ENCODE measurements at regions not wholly inside any gene's neighbourhood (a gene's known extent, or its start where the extent isn't known, plus 50 kb on each side); places are given as distances from the start of the nearest gene placed in this dataset.
"Not testable (repeated sequence)": the region's sequence is repeated elsewhere in the genome, so short reads cannot be mapped to it uniquely, and the experiment has no call there.

DNA sequence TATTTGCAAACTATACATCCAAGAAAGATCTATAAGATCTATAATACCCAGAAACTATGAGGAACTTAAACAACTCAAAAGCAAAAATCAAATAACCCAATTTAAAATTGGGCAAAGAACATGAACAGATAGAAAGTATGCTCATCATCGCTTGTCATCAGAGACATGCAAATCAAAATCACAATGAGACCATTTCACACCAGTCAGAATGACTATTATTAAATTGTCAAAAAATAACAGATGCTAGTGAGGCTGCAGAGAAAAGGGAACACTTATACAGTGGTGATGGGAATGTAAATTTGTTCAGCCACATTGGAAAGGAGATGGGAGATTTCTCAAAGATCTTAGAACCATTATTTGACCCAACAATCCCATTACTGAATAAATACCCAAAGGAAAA, 1451.7 kb upstream of the ADGRL3 start:
- no peak for DNase-seq

DNA sequence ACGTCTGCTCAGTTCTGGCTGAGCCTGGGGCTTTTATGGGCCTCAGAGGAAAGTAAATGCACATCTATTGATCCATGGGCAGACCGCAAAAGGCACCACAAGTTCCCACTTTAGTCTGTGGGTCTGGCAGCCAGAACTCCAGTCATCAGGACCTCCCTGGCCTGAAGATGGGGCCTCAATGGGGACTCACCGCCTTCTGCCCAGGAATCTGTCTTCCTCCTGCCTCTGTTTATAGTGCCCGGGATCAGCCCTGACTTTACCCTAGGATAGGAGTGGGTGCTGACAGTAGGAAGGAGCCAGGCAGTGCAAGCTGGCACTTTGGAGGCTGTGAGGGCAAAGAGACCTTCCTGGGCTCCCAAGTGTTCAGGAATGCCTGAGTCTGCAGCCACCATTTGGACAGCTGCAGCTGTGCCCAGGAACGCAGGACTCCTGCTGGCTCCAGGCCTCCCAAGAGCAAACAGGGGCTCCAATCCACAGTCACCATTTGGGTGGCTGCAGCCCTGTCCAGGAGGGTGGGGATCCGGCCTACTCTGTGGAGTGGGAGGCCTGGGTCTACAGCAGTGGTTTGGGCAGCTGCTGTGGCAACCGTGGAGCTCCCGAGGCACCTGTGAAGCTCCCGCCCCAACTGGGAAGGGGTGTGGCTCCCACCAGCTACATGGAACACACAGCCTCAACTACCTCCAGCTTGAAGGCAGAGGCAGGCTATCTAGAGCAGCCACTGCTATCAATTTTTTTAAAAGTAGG, 1440.9 kb upstream of the ADGRL3 start:
- DNase-seq, result no peak

DNA sequence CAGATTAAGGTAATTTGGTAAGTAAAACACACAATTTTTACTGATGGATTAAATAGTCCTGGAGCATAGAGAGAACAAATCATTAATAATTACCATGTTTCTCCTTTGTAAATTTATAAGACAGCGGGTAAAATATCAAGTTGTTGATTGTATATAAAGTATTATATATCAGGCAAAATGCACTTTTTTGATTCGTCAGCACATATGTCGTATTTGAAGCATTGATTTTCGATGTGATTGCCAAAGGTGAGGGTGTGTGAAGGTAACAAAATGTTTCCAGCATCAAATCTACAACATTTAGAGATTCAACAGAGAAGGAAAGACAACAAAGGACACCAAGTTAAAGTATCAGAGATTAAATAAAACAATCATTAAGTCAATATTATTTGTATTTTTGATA, 1437.8 kb upstream of the ADGRL3 start:
- no peak for DNase-seq

DNA sequence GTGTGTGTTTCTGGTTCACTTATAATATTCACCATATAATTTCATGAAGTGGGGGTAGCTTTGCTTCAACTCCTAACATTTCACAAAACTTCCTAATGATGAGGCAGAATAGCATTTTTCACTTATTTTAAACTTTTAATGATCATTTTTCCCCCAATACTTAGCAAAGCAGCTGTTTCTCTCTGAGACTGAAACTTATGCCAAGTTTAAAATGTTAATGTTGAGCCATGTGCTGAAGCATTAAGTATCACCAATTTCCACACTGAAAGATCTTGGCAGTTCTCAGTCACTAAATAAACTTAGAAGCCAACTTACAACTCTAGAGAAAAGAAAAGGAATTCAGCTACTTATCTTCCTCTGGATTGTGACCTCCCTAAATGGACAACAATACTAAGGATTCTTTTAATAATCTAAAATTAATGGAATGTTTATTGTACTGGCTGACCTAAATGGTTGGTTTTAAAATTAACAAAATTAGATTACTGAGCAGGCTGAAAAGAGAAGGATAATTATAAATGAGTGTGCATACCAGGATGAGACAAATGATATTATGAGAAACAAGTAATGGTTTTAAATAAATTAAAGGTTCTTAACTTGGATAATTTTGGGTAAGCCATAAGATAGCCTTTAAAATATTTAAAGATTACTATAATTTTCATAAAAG, 1429.4 kb upstream of the ADGRL3 start:
- DNase-seq, result no peak

DNA sequence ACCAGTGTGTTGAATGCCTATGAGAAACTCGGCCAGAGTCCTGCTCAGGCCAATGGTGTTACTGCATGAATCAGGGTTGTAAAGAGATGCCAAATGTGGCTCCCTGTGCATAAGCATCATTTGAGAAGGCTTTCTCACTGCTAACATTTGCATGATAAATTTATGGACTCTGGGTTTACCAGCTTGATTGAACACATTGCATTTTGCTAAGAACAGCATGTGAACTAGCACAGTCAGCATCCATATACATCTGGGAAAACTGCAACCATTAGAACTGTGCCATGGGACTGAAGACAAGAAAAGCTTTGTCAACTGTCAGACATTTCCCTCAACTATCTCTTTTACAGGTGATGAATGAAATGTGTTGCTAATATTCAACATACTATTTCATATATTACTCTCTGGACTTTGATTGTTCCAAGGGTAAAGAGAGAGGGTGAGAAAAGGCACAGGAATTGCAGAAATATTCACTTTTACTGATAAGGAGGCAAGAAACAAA, 1427.4 kb upstream of the ADGRL3 start:
- DNase-seq, result no peak

DNA sequence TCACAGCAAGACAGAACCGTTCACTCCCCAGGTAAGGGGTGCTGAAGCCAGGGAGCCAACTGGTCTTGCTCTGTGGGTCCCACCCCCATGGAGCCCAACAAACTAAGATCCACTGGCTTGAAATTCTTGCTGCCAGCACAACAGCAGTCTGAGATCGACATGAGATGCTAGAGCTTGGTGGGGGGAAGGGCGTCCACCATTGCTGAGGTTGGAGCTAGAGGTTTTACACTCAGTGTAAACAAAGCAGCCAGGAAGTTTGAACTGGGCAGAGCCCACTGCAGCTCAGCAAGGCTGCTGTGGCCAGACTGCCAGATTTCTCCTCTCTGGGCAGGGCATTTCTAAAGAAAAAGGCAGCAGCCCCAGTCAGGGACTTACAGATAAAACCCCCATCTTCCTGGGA, 1419.9 kb upstream of the ADGRL3 start:
- not testable (repeated sequence) for DNase-seq

DNA sequence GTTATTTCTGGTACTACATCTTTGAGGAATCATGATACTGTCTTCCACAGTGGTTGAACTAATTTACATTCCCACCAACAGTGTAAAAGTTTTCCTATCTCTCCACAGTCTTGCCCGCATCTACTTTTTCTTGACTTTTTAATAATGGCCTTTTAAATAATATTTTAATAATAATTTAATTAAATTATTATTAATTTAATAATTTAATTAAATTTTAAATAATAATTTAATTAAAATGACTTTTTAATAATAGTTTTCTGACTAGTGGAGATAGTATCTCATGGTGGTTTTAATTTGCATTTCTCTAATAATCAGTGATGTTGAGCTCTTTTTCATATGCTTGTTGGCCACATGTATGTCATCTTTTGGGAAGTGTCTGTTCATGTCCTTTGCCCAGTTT, 1395.0 kb upstream of the ADGRL3 start:
- DNase-seq, result no peak

DNA sequence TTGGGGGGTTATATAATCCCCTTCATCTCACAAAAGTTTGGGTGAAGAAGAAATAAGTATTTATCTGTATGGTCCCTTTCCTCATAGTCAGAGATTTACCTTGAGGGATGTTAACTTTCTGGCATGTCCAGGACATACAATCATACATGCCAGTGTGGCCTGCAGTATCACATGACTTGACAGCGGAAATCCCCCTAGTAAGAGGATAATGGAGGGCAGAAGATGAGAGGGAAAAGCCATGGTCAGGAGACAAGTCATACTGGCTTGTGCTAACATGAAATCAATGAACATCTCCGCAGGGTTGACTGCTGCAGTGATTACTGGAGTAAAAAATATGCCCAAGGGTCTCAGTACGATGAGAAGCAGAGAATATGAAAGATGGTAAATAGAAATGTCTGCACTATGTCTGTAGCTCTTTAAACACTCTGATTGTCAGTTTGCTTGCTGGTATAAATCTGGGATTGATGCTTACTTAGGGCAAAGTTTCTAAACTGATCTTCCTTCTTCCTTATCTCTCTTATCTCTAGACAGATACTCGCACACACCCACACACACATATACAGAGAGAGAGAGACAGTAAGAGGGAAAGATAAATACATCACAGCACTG, 1385.6 kb upstream of the ADGRL3 start:
- no peak for DNase-seq

DNA sequence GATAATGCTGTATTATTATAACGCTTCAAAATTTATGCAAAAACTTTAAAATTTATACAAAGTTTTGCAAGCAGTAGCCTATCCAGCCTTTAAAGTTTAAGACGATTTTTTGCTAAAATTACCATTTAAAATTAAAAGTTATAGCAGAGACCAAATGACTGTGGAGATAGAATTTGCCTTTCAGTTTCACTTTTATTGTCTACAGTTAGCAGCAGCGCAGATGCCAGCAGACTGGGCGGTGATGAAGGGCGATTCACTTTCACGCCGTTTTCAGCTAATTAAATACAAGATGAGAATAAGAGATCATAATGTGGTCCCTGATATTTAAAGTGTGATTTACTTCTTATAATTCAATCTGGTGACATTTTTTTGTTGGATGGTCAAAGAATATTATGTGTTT, 1381.5 kb upstream of the ADGRL3 start:
- no peak for DNase-seq

DNA sequence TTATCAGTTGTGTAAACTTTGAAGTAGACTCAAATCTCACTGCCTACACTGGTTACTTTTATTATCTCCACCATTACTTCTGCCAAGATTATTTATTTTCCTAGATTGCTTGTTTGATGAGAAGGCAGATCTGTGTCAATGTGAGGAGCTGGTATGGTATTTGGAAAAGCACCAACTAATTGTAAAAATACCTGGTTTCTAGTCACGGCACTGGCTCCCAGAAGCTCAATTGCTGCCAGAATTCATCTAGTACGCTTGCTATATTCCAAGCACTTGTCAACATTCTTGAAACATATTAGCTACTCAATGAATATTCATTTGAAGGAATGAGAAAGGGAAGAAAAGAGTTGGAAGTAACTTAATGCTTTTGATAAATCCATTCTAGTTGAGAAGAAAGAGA, 1376.8 kb upstream of the ADGRL3 start:
- no peak for DNase-seq

DNA sequence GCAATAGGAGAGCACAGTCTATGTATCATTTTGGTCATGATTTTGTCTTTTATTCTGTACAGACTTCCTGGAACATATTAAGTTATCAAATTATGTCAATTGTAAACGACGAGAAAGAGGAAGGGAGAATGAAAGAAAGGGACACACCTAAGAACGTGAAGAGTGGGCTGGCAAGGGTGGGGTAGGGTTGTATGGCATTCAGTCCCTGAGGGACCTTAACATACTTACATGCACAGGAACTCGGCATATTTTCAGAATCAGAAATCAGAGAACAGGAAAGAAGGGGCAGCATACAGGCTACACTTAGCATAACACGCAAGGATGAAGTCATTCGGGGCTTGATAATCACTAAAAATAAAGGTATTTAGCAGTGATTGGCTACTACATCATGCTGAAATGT, 1375.0 kb upstream of the ADGRL3 start:
- DNase-seq, result no peak

DNA sequence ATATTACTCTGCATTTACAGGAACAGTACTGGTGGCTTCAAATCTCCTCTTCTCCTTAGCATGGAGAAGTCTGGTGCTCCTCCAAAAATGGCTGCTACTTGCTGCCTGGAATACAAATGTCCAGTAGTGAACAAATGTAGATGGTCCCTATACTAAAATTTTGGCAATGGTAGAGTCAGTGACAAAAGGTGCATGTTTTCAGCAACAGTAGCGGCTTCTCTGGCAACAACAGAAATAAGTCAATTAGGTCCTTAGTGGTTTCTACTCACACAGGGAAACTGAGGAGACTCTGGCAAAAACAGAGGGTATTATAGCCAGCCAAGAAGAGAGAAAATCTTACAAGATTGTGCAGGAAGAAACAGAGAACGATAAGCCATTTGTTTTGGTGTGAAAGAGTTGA, 1368.4 kb upstream of the ADGRL3 start:
- no peak for DNase-seq

DNA sequence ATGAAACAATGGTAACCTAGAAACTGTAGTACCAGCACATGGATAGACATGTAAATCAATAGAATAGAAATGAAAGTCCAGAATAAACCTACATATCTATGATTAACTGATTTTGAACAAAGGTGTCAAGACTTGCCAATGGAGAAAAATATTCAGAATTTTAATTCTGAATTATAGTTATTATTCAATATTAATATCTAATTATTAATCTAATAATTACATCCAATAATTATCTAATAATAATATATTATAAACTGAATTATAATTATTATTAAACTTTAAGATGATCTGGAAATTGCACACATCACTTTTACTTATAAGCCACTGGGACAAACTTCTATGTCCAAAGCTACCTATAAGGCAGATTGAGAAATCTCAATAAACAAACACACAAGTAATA, 1365.2 kb upstream of the ADGRL3 start:
- DNase-seq, result no peak

DNA sequence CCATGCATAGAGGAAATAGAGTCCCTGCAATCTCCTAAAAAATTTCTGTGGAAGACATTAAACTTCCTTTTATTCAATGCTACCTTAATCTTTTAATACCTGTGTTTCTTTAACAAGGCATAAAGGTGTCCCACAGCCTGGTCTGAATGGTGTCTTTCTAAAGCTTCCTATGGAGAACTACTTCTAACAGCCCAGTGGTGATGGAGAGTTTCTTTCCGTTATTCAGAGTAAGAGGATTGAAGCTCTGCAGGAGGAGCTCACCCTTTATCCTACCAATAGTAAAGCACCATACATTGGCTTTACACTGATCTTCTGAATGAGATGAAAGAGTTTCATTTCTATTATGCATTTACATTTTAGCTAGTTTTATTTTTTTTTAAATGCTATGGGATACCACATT, 1362.4 kb upstream of the ADGRL3 start:
- DNase-seq, result no peak

DNA sequence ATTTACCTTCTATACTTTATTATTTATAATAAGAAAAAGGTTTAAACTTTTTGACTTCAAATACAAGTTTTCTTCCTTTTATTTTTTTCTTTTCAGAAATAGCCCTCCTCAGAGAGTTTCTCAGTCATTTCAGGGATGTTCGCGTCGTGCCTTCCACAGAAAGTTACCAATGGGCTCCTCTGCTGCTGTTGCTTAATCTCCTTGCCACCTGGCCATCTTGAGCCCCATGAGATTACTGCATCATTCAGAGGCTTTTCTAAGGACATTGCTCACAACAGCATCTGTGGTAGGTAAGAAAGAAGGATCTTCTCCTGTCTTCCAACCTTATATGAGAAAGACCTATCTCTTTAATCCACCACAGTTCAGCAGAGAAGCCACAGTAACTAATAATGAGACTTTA, 1361.9 kb upstream of the ADGRL3 start:
- DNase-seq, result peak; percentile 74

DNA sequence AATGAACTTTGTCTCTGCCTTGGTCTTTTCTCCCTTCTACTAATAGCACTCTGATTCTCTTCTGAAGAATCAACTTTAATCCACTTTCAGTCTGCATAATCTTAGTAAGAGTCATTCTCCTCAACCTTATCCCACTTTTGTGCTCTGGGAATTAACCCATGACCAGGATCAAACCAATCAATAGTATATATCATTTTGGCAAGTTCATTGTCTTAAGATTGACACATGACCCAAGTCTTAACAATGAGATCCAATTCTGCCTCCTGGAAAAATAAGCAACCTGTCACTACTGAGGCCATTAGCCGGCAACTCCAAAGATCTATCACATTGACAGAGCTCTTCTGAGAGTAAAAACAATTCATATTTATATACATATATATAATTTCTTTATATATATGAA, 1358.4 kb upstream of the ADGRL3 start:
- no peak for DNase-seq

DNA sequence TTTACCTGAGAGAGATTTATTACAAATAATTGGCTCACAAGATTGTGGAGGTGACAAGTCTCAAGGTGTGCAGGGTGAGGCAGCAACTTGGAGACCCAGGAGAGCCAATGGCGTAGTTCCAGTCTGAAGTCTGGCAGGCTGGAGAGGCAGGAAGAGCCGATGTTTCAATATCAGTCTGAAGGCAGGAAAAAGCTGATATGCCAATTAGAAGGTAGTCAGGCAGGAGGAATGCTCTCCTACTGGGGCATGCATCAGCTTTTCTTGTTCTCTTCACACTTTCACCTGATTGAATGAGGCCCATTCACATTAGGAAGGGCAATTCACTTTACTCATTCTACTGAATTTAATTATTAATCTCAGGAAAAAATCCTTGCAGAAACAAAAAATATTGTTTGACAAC, 1351.7 kb upstream of the ADGRL3 start:
- DNase-seq, result no peak

DNA sequence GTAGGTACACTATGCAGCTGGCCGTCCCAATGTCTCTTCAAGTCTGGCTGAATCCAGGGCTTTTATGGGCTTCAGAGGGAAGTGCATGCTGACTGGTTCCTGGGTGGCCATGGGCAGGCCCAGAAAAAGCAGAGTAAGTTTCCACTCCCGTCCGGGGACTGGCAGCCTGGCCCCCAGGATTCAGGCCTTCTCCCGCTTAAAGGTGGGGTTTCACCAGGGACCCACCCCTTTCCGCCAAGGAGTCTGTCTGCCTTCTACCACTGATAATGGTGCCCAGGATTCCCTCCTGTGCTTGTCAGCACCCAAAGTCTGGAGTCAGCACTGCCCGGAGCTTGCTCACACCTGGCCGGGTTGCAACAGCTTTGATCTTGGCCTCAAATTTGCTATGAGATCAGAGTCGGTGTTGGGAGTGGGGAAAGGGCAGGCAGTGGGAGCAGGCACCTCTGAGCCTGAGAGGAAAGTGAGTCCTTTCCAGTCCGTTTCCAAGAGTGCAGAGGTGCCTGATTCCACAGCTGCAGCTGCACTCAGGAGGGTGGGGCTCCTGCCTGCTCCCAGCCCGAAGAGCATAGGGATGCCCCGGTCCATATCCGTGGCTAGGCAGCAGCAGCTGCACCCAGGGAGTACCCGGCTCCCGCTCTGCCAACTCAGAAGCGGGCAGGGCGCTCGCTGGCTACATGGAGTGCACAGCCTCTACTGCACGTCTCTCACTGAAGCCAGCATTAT, 1344.3 kb upstream of the ADGRL3 start:
- no peak for DNase-seq

DNA sequence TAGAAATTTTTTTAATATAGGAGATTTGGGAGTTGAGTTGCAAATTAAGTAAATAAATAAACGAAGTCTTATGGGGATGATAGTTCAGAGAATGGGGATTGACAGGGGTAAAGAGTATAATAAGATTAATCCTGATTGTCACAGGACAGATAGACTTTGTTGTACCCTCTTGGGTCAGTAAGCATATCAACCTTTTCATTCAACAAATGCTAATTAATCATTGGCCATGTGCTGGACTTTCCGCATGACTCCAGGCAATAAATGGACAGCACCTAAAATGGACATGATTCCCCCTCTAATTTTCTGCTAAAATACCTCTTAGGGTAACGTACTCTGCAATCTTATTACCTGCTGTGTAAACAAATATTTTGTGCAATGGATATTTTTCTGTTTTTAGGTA, 1331.1 kb upstream of the ADGRL3 start:
- no peak for DNase-seq

DNA sequence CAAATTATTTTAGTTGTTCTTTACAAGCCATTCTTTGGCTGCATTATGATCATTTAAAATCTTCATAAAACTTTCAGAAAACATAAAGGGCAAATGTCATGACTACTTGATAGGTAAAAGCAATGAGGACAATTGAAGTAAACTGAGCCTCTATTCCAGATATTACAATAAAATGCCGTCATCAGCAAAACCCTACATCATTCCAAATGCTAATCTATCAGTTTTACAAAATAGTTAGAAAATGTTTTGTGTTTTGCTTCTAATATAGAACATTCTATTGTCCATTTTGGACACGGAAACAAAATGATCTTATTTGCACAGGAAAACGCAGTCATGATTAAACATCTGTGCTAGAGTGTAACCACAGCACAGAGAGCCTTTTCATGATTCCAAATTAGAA, 1330.6 kb upstream of the ADGRL3 start:
- no peak for DNase-seq

DNA sequence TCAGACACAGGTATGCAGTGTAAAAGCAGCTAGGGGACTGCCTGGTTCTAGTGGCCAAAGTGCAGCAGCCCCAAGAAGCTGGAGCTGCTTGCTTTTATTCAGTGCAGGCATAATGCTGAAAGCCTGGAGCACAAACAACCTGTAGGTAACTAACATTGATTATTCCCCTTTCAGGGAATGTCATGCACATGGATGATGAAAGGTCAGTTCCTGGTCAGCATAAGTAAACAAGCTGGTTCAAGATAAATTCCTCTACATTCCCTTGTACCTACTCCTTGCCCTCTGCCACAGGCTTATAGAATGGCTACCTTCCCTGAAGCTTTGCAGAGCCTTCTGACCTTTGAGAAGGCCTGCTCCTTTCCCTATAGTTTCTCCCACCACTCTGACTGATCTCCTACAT, 1318.5 kb upstream of the ADGRL3 start:
- no peak for DNase-seq

DNA sequence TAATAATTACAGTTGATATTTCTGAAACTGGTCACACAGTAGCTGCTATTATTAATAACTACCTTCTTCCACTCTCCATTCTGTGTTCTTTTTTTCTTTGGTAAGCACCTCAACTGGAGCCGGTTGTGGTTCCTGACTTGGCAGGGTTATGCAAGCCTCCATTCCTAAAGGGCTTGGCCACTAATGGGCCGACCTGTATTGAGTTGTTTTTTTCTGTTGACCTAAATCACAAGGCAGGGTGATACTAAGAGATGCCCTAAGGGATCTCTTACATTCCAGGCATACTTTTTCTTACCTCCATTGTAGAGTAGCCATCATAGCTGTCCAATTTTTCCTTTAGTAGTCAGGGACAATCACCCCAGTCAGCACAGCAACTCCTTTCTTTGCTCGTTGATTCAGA, 1295.8 kb upstream of the ADGRL3 start:
- no peak for DNase-seq

DNA sequence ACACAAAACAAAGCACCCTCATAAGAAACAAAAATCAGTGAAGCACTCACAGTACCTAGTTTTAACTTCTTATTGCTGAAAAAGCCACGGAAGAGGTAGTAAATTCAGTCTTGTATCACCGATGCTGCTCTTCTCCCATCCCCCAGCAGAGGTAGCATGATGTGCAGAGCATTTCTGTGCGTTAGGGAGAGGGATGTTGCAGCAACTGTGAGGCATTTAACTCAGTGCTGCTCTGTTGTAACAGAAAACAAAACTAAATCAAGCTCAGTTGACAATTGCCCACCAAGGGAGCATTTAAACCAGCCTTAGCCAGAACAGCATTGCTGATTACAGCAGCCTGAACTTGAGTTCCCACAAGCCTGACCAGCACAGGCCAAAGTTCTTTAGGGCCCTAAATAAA, 1279.7 kb upstream of the ADGRL3 start:
- no peak for DNase-seq

DNA sequence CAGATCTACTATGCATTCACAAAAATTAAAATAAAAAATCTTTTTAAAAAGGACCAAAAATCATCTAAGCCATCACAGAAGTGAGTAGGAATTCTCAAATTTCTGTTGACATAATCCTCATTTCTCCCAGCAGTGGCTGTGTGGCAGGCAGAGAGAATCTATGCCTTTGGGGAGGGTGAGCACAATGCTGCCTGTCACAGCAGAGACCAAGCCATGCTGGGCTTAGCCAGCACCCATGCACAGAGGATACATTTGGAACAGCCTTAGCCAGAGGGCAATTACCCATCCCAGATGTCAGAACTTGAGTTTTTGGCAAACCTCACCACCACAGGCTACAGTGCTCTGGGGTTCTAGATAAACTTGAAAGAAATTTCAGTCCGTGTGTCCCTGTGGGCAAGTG, 1274.8 kb upstream of the ADGRL3 start:
- DNase-seq, result no peak

Measured in NCI-H524 treated with DMSO at 0.1 percent for 48 hours (cell line).